ENCODE measurements at regions not wholly inside any gene's neighbourhood (a gene's known extent, or its start where the extent isn't known, plus 50 kb on each side); places are given as distances from the start of the nearest gene placed in this dataset.

- no peak for DNase-seq (ENCODE audit: low spot score)
These were observed 467.4 kb downstream of the BCOR start for GRCh38 chrX:39630344-39630743.

DNA sequence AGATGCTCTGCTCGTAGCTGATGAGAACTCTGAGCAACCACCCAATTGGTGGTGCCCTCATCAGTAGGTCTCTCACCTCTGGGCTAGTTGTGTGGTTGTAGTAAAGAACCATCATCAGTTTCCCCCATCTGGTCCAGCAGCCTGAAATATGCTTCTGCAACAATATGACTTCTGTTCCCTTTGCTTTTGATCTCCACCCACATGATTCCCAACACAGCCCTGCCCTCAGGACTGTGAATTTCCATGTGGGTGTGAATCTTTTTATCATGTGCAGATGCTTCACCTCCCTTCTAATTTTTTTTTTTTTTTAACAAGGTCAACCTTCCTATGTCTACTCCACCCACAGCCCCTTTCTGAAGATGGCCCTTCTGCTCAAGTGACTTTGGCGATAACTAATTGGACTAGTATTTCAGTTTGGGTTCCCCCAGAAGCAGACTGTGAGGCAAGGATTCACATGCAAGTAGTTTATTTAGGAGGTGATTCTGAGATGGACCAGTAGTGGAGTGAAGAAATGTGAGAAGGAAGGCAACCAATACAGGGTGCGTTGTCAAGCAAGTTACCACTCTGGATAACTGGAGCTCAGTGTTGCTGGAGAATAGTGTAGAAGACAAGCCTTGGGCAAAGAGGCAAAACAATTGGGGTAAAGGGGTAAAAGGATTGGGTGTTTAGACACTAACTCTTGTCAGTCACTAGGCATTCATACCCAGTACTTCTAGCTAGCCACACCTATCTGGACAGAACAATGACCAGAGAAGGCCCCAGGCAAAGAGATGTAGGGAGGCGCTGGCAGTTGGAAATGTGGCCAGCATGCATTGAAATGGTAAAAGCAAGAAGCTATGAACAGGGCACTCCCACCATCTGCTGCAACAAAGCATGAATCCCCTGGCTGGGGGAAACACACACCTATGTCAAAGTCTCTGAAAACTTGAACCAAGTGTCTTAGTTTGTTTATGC, 466.2 kb downstream of the BCOR start:
- no peak for DNase-seq (ENCODE audit: low spot score)

DNA sequence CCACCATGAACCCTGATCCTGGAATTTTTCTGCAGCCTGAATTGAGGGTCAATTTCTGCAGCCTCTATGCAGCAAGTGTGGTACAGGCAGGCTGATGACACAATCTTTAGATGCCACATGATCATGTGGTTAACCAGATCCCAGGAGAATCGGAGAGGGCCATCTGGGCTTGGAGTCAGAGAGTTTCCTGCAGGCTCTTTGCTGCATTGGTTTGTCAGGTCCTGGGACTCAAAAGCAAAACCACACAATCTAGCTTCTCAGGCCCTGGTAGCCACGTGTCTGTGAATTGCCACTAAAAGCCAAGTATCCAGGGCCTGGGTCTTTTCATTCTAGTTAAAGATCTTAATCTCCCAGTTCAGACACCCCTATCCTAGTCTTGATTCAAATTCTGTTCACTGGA, 464.5 kb downstream of the BCOR start:
- DNase-seq (ENCODE audit: low spot score), result peak; percentile 81

DNA sequence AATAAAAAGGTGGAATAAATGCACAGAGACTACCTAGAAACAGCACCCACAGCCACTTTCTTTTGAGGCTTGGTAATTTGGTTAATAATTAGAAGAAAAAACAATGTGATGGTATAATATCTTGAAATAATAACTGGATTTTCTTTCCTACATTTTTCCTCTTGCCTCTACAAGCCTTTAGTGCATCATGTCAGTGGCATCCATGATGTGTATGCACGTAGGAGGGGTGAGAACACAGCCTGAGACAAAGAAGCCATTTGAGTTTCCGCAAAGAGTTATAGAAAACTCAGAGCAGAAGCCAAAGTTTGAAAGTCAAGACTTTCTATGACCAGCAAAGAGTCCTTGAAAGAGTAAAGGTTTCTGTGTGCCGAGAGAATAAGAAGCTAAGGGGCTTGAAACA, 461.3 kb downstream of the BCOR start:
- no peak for DNase-seq (ENCODE audit: low spot score)

GRCh38 chrX:39638526-39638925, 459.2 kb downstream of the BCOR start:
- no peak for DNase-seq (ENCODE audit: low spot score)

DNA sequence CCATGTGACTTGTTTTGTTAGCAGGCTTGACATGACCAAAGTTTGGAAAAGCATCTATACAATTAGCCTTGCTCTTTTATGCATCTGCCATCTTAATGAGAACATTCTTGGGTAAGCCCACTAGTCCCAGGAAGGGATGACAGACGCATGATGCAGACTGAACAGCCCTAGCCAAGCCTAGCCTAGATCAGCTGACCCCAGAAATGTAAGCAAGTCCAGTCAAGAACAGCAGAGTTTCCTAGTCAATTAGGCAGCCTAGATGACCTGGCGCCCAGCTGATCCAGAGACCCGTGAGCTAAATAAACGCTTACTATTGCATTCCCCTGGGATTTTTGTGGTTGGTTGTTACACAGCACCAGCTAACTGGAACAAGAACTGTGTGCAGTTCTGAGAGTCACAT, 457.9 kb downstream of the BCOR start:
- DNase-seq (ENCODE audit: low spot score), result no peak

GRCh38 chrX:39640866-39641265, 456.9 kb downstream of the BCOR start:
- no peak for DNase-seq (ENCODE audit: low spot score)

DNA sequence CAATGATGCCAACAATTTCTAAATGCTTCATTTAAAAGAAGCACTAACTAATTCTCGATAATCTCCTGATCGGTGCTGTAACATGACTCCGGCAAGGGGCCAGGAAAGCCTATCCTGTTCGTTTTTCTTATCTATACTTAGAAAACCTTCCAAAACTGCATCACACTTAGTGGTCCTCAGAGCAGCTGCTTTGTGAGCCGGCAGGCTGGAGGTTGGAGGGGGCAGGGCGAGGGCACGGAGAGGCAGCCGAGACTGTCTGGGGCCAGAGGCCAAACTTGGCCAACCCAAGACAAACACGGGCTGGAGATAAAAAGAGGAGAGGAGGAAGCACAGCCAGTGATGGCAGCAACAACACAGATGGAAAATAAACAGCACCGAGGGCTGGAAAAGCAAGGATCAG, 455.7 kb downstream of the BCOR start:
- no peak for DNase-seq (ENCODE audit: low spot score)

- no peak for DNase-seq (ENCODE audit: low spot score)
These were observed 454.2 kb downstream of the BCOR start for GRCh38 chrX:39643550-39643949.

GRCh38 chrX:39645178-39645895, 452.4 kb downstream of the BCOR start:
- DNase-seq (ENCODE audit: low spot score), result peak; percentile 21

- DNase-seq (ENCODE audit: low spot score), result no peak
These were observed 449.1 kb downstream of the BCOR start for GRCh38 chrX:39648548-39649254.

GRCh38 chrX:39650768-39651347, 446.9 kb downstream of the BCOR start:
- no peak for DNase-seq (ENCODE audit: low spot score)

GRCh38 chrX:39652336-39652735, 445.4 kb downstream of the BCOR start:
- DNase-seq (ENCODE audit: low spot score), result peak; percentile 10

- DNase-seq (ENCODE audit: low spot score), result no peak
These were observed 444.1 kb downstream of the BCOR start for GRCh38 chrX:39653691-39654090.

GRCh38 chrX:39654183-39654925, 443.4 kb downstream of the BCOR start:
- DNase-seq (ENCODE audit: low spot score), result no peak

DNA sequence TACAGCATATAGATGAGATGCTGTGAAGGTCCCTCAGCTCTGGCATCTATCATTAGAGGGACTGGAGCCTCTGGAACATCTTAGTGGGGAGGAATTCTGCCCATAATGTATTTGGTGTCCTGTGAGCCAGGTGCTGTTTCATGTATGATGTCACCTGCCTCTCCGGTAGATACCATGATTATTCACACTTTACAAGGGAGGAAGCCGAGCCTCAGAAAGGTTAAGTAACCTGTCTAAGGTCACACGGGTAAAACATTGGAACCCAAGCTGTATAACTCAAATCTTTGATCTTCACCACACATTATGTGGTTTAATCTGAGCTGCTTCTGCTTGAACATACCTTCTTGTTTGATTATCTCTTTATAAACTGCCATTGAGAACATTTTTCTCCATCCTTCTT, 442.8 kb downstream of the BCOR start:
- no peak for DNase-seq (ENCODE audit: low spot score)

- no peak for DNase-seq (ENCODE audit: low spot score)
These were observed 436.4 kb downstream of the BCOR start for GRCh38 chrX:39661116-39661907.

- no peak for DNase-seq (ENCODE audit: low spot score)
These were observed 431.8 kb downstream of the BCOR start for GRCh38 chrX:39665830-39666518.

DNA sequence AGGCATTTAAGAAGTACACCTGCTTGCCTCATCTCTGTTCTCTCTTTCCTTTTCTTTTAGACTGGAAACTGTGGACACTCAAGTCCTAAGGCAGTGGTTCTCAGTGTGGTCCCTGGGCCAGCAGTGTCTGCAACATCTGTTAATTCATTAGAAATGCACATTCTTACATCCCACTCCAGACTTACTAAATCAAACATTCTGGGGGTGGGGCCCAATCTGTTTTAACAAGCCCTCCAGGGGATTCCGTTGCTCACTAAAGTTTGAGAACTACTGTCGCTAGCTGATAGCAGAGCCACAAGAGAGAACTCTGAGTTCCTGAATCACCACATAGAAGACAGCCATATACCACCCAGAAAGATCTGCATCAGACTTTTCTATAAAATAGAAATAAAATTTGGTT, 430.6 kb downstream of the BCOR start:
- no peak for DNase-seq (ENCODE audit: low spot score)
